ENCODE measurements at regions not wholly inside any gene's neighbourhood (a gene's known extent, or its start where the extent isn't known, plus 50 kb on each side); places are given as distances from the start of the nearest gene placed in this dataset.
"Not testable (repeated sequence)": the region's sequence is repeated elsewhere in the genome, so short reads cannot be mapped to it uniquely, and the experiment has no call there.

GRCh38 chr2:393711-394696, 106.1 kb upstream of the ALKAL2 start:
- DNase-seq, result no peak

GRCh38 chr2:392926-393280, 105.0 kb upstream of the ALKAL2 start:
- no peak for DNase-seq

GRCh38 chr2:392181-392925, 104.5 kb upstream of the ALKAL2 start:
- no peak for DNase-seq

GRCh38 chr2:391696-392095, 103.8 kb upstream of the ALKAL2 start:
- DNase-seq, result no peak

DNA sequence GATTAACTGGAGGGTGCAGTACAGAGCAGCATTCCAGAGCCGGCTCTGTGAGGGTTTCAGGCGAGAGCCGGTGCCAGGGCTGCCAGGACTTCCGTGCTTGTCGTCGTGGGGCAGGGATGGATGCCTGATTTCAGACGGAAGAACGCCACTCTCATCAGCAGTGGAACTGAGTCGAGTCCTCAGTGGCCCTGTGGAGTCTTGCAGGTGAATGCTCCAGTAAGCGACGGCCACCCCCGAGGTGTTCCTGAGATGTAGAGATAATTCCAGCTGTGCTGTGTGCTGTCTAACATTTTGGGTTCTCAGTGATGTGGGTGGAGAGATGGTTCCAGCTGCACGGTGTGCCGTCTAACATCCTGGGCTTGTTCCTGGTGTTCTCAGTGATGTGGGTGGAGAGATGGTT, 103.1 kb upstream of the ALKAL2 start:
- no peak for DNase-seq

- not testable (repeated sequence) for DNase-seq
Measured at GRCh38 chr2:389985-390384, 102.1 kb upstream of the ALKAL2 start.

DNA sequence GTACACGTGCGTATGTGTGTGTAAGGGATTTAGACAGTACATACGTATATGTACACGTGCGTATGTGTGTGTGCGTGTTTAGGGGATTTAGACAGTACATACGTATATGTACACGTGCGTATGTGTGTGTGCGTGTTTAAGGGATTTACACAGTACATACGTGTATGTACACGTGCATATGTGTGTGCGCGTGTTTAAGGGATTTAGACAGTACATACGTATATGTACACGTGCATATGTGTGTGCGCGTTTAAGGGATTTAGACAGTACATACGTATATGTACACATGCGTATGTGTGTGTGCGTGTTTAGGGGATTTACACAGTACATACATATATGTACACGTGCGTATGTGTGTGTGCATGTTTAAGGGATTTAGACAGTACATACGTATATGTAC, 100.9 kb upstream of the ALKAL2 start:
- DNase-seq, result not testable (repeated sequence)

- no peak for DNase-seq
Measured at GRCh38 chr2:387980-388421, 100.1 kb upstream of the ALKAL2 start.

GRCh38 chr2:386406-387103, 98.7 kb upstream of the ALKAL2 start:
- DNase-seq, result no peak

GRCh38 chr2:385785-386184, 97.9 kb upstream of the ALKAL2 start:
- no peak for DNase-seq

DNA sequence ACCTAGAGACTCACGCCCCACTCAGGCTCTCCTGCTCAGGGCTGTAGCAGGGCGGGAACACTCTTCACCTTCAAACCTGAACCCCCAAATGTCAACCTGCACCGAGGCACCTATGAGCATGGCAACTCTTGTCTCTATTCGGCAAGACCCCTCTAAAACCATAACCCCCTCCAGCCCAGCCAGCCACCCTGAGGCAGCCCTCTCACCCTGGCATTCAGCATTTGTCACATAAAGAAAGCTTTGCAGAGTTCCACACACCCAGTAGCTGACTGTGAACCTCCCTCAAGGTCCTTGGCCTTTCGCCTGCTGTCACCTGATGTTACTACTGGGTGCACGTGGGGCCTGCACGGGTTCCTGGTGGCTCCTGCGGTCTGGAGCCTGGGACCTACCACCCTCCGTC, 97.2 kb upstream of the ALKAL2 start:
- no peak for DNase-seq

GRCh38 chr2:383888-384287, 96.0 kb upstream of the ALKAL2 start:
- DNase-seq, result no peak

- no peak for DNase-seq
Measured at GRCh38 chr2:383178-383577, 95.3 kb upstream of the ALKAL2 start.

GRCh38 chr2:382728-383022, 94.8 kb upstream of the ALKAL2 start:
- DNase-seq, result no peak

DNA sequence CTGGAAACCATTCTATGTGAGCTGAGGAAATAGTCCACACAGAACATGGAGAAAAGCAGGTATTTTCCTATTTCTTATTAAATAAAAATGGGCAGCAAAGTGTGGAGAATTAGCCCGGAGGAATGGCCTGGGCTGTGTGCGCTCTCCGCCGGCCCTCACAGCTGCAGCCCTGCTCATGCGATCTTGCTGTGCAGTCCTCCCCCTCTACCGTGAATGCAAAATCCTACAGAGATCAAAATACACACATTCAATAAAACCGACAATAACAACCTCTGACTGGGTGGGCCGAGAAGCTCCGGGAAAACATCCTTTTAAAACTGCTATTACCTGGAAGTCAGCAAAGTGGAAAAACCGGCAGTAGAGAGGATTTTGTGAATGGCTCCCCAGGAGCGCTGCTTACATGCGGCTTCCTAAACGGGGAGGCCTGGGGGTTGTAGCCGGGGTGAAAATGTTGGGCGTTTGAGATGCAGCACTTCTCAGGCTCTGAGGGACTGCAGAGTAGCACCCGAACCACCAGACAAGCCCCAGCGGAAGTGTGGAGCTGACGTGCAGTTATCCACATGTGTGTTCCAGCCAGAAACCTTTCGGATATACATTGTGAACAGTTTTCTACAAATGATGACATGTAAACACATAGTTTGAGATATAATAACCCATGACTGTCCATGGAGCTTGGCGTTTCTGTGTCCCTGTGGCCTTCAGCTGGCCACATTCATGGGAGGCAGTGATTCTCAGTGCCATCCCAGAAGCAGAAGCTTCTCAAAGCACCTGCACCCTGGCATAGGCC, 94.2 kb upstream of the ALKAL2 start:
- no peak for DNase-seq

- DNase-seq, result no peak
Measured at GRCh38 chr2:381181-381580, 93.3 kb upstream of the ALKAL2 start.

- no peak for DNase-seq
Measured at GRCh38 chr2:380772-381171, 92.9 kb upstream of the ALKAL2 start.

GRCh38 chr2:380221-380620, 92.3 kb upstream of the ALKAL2 start:
- DNase-seq, result no peak

GRCh38 chr2:379778-380177, 91.9 kb upstream of the ALKAL2 start:
- no peak for DNase-seq

GRCh38 chr2:378364-378763, 90.5 kb upstream of the ALKAL2 start:
- no peak for DNase-seq

DNA sequence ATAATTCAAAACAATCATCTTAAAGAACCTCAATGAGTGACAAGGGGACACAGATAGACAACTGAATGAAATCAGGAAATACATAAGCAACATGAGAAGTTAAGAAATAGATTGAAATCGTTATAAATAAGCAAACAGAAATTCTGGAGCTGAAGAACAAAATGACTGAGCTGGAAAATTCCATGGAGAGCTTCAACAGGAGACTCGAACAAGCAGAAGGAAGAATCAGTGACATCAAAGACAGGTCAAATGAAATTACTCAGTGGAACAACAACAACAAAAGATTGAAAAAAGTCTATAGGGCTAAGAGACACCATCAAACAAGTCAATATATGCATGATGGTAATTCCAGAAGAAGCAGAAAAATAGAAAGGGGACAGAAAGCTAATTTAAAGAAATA, 89.5 kb upstream of the ALKAL2 start:
- no peak for DNase-seq

GRCh38 chr2:375956-376307, 88.0 kb upstream of the ALKAL2 start:
- no peak for DNase-seq
